ENCODE measurements at regions not wholly inside any gene's neighbourhood (a gene's known extent, or its start where the extent isn't known, plus 50 kb on each side); places are given as distances from the start of the nearest gene placed in this dataset.

GRCh38 chr1:234535218-234535617 lies 56.2 kb upstream of the TARBP1 start:
- Mint-ChIP-seq H3K4me3 (ENCODE audit: low read depth, unreplicated experiment) (no peak overlapping the region), H3K9me3 (ENCODE audit: low read depth, unreplicated experiment) (no peaks in the 10 kb centered on the region), H3K27ac (ENCODE audit: unreplicated experiment) (no peak overlapping the region), H3K4me1 (ENCODE audit: low read depth, unreplicated experiment) (peaks cover 18% of the 10 kb centered on the region), H3K36me3 (ENCODE audit: insufficient read depth, unreplicated experiment) (no peaks in the 10 kb centered on the region), H3K27me3 (ENCODE audit: unreplicated experiment) (peaks cover 9% of the 10 kb centered on the region)
- CTCF ChIA-PET, result no interaction called here
- intact Hi-C loops (cut with micrococcal nuclease; ENCODE audit: unreplicated experiment), result no loop called here
- TF ChIP-seq CTCF (IDR thresholded peaks at IDR 0.05; ENCODE audit: unreplicated experiment), result no peak
- no TSS peak for BruUV-seq (replicated peaks)
- DNase-seq, result no peak

- intact Hi-C loops (cut with micrococcal nuclease; ENCODE audit: unreplicated experiment), result no loop called here
- no peak overlapping the region for H3K4me3 Mint-ChIP-seq (ENCODE audit: low read depth, unreplicated experiment)
- DNase-seq, result no peak
Measured at GRCh38 chr1:234533975-234534876, 55.2 kb upstream of the TARBP1 start.

GRCh38 chr1:234533034-234533891 lies 54.3 kb upstream of the TARBP1 start:
- Mint-ChIP-seq H3K27ac (ENCODE audit: unreplicated experiment) (no peak overlapping the region), H3K4me1 (ENCODE audit: low read depth, unreplicated experiment) (peaks cover 26% of the 10 kb centered on the region), H3K36me3 (ENCODE audit: insufficient read depth, unreplicated experiment) (no peaks in the 10 kb centered on the region), H3K9me3 (ENCODE audit: low read depth, unreplicated experiment) (no peaks in the 10 kb centered on the region), H3K4me3 (ENCODE audit: low read depth, unreplicated experiment) (no peak overlapping the region), H3K27me3 (ENCODE audit: unreplicated experiment) (no peaks in the 10 kb centered on the region)
- intact Hi-C loops (cut with micrococcal nuclease; ENCODE audit: unreplicated experiment), result no loop called here
- no TSS peak for BruUV-seq (replicated peaks)
- no peak for DNase-seq
- CTCF ChIA-PET, result interaction anchor here (0.8 kb wide), 1 partner anchor 12 kb away, joined by 4 read pairs; no protein-coding TSS in a partner anchor
- no peak for TF ChIP-seq CTCF (IDR thresholded peaks at IDR 0.05; ENCODE audit: unreplicated experiment)

More at GRCh38 chr1:234533975-234534876, 55.2 kb upstream of the TARBP1 start:
- no peaks in the 10 kb centered on the region for H3K36me3 Mint-ChIP-seq (ENCODE audit: insufficient read depth, unreplicated experiment)
- no peak overlapping the region for H3K27ac Mint-ChIP-seq (ENCODE audit: unreplicated experiment)
- TF ChIP-seq CTCF (IDR thresholded peaks at IDR 0.05; ENCODE audit: unreplicated experiment), result no peak
- peaks cover 18% of the 10 kb centered on the region for H3K4me1 Mint-ChIP-seq (ENCODE audit: low read depth, unreplicated experiment)
- no peaks in the 10 kb centered on the region for H3K27me3 Mint-ChIP-seq (ENCODE audit: unreplicated experiment)
- H3K9me3 Mint-ChIP-seq (ENCODE audit: low read depth, unreplicated experiment), result no peaks in the 10 kb centered on the region
- CTCF ChIA-PET, result no interaction called here
- no TSS peak for BruUV-seq (replicated peaks)

- H3K9me3 Mint-ChIP-seq (ENCODE audit: low read depth, unreplicated experiment), result no peaks in the 10 kb centered on the region
- CTCF ChIA-PET, result interaction anchor here (0.8 to 2.6 kb wide), 2 partner anchors 12 to 13 kb away, joined by 4 to 9 read pairs; no protein-coding TSS in a partner anchor
- peaks cover 26% of the 10 kb centered on the region for H3K4me1 Mint-ChIP-seq (ENCODE audit: low read depth, unreplicated experiment)
- no TSS peak for BruUV-seq (replicated peaks)
- H3K27ac Mint-ChIP-seq (ENCODE audit: unreplicated experiment), result no peak overlapping the region
- no peaks in the 10 kb centered on the region for H3K36me3 Mint-ChIP-seq (ENCODE audit: insufficient read depth, unreplicated experiment)
- H3K4me3 Mint-ChIP-seq (ENCODE audit: low read depth, unreplicated experiment), result no peak overlapping the region
- DNase-seq, result no peak
- intact Hi-C loops (cut with micrococcal nuclease; ENCODE audit: unreplicated experiment), result no loop called here
- no peak for TF ChIP-seq CTCF (IDR thresholded peaks at IDR 0.05; ENCODE audit: unreplicated experiment)
- H3K27me3 Mint-ChIP-seq (ENCODE audit: unreplicated experiment), result no peaks in the 10 kb centered on the region
Measured at GRCh38 chr1:234532503-234532922, 53.5 kb upstream of the TARBP1 start.

All from Calu3 (cell line).